ENCODE measurements at regions not wholly inside any gene's neighbourhood (a gene's known extent, or its start where the extent isn't known, plus 50 kb on each side); places are given as distances from the start of the nearest gene placed in this dataset.

GRCh38 chr4:27775156-27775555 lies 914.5 kb downstream of the STIM2 start:
- TF ChIP-seq CTCF (IDR thresholded peaks at IDR 0.05) (no peak), POLR2A (IDR thresholded peaks at IDR 0.05) (no peak)
